Colonic mucosa (tissue), 4 donors: ENCODE measurements at regions not wholly inside any gene's neighbourhood (a gene's known extent, or its start where the extent isn't known, plus 50 kb on each side); places are given as distances from the start of the nearest gene placed in this dataset.

ENCODE experiments used
- DNase-seq: peaks from one replicate; pipeline ENCODE4 v3.0.0-alpha.2; 2020
- H3K27ac ChIP-seq: fragments of 200-600 bp; one replicate; pipeline ENCODE4 v1.8.0; 2021
- H3K27me3 ChIP-seq: fragments of 200-600 bp; one replicate; pipeline ENCODE4 v1.8.0; 2021
- H3K36me3 ChIP-seq: fragments of 200-600 bp; one replicate; pipeline ENCODE4 v1.8.0; 2021
- H3K4me1 ChIP-seq: fragments of 200-600 bp; one replicate; pipeline ENCODE4 v1.8.0; 2021; ENCODE audit warnings: mild to moderate bottlenecking
- H3K4me3 ChIP-seq: fragments of 200-600 bp; one replicate; pipeline ENCODE4 v1.8.0; 2021
- H3K9ac ChIP-seq, 2 donors: one replicate each; pipeline ENCODE4 v1.7.0; 2013; ENCODE audit warnings: control low read depth in 2 of 2, low read depth in 2 of 2, low read length in 2 of 2
- H3K9me3 ChIP-seq: fragments of 200-600 bp; one replicate; pipeline ENCODE4 v1.8.0; 2021
- intact Hi-C: fragments of 100-400 bp; cut with DNase I; formaldehyde crosslinking; loops from one replicate; pipeline ENCODE4 v1.14.1; 2022
- TF ChIP-seq, protein P1 (sequence below): fragments of 200-600 bp; IDR thresholded peaks from one replicate; pipeline ENCODE4 v1.8.0; 2022; ENCODE audit warnings: antibody characterized with exemption, mild to moderate bottlenecking
- donor health status: healthy.
- donor health status: DM: no; HTN: no; CAD: no.
- donor health status: DM: no; HTN: no; CAD: no.

DNA sequence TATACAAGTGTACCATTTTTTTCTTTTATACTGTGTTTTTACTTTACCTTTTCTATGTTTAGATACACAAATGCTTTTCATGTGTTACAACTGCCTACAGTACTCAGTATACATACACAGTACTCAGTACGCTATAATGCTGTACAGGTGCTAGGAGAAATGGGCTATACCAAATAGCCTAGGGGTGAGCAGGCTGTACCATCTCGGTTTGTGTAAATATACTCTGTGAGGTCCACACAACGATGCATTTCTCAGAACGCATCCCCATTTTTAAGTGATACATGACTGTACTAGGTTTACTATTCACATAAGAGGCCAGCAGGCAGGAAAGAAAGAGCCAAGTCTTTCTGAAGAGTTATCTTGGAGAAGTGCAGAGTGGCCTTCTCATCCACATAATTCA lies 426.4 kb upstream of the MTPN start:
- H3K27me3 ChIP-seq, result no peaks in the 10 kb centered on the region
- H3K4me3 ChIP-seq, result no peak overlapping the region
- H3K27ac ChIP-seq, result no peak overlapping the region
- TF ChIP-seq, protein P1, sequence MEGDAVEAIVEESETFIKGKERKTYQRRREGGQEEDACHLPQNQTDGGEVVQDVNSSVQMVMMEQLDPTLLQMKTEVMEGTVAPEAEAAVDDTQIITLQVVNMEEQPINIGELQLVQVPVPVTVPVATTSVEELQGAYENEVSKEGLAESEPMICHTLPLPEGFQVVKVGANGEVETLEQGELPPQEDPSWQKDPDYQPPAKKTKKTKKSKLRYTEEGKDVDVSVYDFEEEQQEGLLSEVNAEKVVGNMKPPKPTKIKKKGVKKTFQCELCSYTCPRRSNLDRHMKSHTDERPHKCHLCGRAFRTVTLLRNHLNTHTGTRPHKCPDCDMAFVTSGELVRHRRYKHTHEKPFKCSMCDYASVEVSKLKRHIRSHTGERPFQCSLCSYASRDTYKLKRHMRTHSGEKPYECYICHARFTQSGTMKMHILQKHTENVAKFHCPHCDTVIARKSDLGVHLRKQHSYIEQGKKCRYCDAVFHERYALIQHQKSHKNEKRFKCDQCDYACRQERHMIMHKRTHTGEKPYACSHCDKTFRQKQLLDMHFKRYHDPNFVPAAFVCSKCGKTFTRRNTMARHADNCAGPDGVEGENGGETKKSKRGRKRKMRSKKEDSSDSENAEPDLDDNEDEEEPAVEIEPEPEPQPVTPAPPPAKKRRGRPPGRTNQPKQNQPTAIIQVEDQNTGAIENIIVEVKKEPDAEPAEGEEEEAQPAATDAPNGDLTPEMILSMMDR, result no peak
- H3K9ac ChIP-seq, result no peak overlapping the region
- H3K9me3 ChIP-seq, result no peaks in the 10 kb centered on the region
- DNase-seq, result no peak
- H3K36me3 ChIP-seq, result no peaks in the 10 kb centered on the region
- no peaks in the 10 kb centered on the region for H3K4me1 ChIP-seq
- intact Hi-C loops, result no loop called here

DNA sequence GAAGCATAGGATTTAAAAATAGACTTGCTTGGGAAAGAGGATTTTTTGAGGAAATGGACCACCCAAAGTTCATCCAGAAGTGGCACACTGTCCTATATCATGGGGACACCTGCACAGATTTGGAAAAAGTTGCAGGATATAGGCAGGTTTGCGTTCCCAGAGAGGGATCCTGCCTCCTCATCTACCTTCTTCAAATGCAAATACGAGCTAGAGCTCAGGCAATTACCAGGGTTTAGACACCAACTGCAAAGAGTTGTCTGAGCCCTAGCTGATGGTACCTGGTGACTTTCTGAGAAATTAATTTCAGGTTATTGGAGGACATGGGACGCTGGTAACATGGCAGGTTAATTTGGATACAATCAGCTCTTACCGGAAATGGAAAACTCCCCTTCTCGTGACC lies 423.7 kb upstream of the MTPN start:
- Histone ChIP-seq H3K9ac (no peak overlapping the region), H3K9me3 (no peaks in the 10 kb centered on the region), H3K4me3 (no peak overlapping the region), H3K27me3 (no peaks in the 10 kb centered on the region), H3K36me3 (no peaks in the 10 kb centered on the region), H3K27ac (no peak overlapping the region), H3K4me1 (no peaks in the 10 kb centered on the region)
- TF ChIP-seq, protein P1, result no peak
- intact Hi-C loops, result no loop called here
- DNase-seq, result no peak

DNA sequence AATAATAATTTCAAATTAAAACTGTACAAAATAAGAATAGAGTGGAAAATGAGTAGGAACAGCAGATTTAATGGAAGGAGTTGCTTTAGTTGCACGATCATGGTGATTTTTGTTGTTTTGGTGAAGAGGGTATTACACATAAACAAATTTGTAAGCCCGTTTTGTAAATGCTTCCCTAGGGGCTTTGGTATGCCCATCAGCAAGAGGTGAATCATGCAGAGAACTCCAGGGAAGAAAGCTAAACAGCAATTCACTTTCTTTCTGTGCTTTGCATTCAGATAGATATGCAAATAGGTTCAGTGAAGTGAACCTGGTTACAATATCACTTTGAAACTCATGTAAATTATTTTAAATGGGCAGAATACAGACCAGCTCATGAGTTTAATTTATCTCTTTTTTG lies 422.2 kb upstream of the MTPN start:
- TF ChIP-seq, protein P1, result no peak
- H3K9me3 ChIP-seq, result no peaks in the 10 kb centered on the region
- H3K36me3 ChIP-seq, result no peaks in the 10 kb centered on the region
- H3K9ac ChIP-seq, result no peak overlapping the region
- no peak overlapping the region for H3K27ac ChIP-seq
- H3K27me3 ChIP-seq, result no peaks in the 10 kb centered on the region
- DNase-seq, result no peak
- H3K4me3 ChIP-seq, result no peak overlapping the region
- intact Hi-C loops, result no loop called here
- no peaks in the 10 kb centered on the region for H3K4me1 ChIP-seq

DNA sequence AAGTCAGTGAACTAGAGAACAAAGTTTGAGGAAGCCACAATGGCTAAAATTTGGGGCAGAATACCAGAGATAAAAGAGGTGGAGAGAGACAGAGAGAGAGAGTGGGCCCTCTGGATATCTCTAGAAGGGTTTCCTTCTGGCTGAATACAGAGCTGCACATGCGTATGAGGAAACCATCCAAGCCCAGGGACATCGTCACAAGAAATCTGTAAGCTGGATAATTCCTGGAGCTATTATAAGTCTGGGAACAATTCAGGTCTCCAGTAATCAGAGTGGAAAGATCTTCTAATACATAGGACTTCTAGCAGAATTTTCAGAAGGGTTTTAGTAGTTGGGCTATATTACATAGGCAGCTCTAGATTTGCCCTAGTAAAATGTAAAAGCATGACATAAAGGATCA lies 415.7 kb upstream of the MTPN start:
- TF ChIP-seq, protein P1, result no peak
- Histone ChIP-seq H3K9me3 (no peaks in the 10 kb centered on the region), H3K27me3 (no peaks in the 10 kb centered on the region), H3K36me3 (no peaks in the 10 kb centered on the region), H3K9ac (no peak overlapping the region), H3K4me1 (no peaks in the 10 kb centered on the region), H3K4me3 (no peak overlapping the region), H3K27ac (no peak overlapping the region)
- DNase-seq, result no peak
- intact Hi-C loops, result no loop called here

DNA sequence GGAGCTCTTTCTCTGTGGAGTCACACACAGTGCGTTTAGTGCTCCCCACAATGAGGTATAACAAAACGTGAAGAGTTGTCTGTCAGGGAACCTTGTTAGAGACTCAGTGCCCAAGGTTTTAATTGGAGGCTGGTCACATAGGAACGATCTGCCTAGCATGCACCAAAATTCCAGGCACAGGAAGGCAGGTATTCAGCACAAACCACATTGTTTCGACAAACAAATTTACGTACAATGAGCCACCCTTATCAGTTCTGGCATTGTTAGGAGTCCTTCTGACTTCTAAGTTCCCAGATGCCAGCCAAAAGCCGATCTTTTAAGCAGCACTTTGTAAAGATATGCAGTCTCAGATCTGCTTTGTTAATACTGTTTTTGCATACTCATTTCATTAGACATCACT lies 414.2 kb upstream of the MTPN start:
- Histone ChIP-seq H3K27me3 (no peaks in the 10 kb centered on the region), H3K4me1 (no peaks in the 10 kb centered on the region), H3K4me3 (no peak overlapping the region), H3K36me3 (no peaks in the 10 kb centered on the region), H3K27ac (no peak overlapping the region), H3K9ac (no peak overlapping the region), H3K9me3 (no peaks in the 10 kb centered on the region)
- intact Hi-C loops, result no loop called here
- TF ChIP-seq, protein P1, result no peak
- no peak for DNase-seq

DNA sequence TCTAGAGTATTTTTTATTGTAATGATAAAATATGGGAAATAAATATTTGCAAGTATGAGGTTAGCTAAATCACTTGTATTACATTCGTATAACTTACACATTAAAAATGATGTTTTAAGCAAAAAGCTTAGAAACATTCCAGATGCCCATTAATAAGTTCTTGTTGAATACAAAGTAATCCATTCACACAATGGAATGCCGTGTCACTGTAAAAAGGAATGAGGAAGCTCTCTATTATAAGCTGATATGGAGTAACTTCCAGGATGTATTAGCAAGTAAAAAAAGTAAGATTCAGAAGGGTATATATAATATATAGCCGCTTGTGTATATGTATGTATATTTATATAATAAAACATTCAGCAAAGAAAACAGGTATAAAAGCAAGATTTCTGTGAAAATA lies 412.8 kb upstream of the MTPN start:
- intact Hi-C loops, result no loop called here
- Histone ChIP-seq H3K4me3 (no peak overlapping the region), H3K9me3 (no peaks in the 10 kb centered on the region), H3K9ac (no peak overlapping the region), H3K4me1 (no peaks in the 10 kb centered on the region), H3K27ac (no peak overlapping the region), H3K36me3 (no peaks in the 10 kb centered on the region), H3K27me3 (no peaks in the 10 kb centered on the region)
- DNase-seq, result no peak
- TF ChIP-seq, protein P1, result no peak
